ENCODE measurements at regions not wholly inside any gene's neighbourhood (a gene's known extent, or its start where the extent isn't known, plus 50 kb on each side); places are given as distances from the start of the nearest gene placed in this dataset.

GRCh38 chr3:161166051-161166450 lies 55.1 kb upstream of the NMD3 start:
- no peak for TF ChIP-seq CTCF (IDR thresholded peaks at IDR 0.05)
- no peak for TF ChIP-seq POLR2A (IDR thresholded peaks at IDR 0.05)

Data from lower leg skin (tissue), 3 donors.